RWPE2 (cell line): ENCODE measurements at regions not wholly inside any gene's neighbourhood (a gene's known extent, or its start where the extent isn't known, plus 50 kb on each side); places are given as distances from the start of the nearest gene placed in this dataset.

Experiments used
- ATAC-seq: fragments of 200-7000 bp; cut with Tn5 transposase; 3 replicates; pipeline ENCODE4 v1.9.1; 2021; ENCODE audit warnings: low read depth
- DNase-seq: peaks from one replicate; pipeline ENCODE4 v3.0.0-alpha.2; 2020; ENCODE audit warnings: low spot score
- H3K27ac ChIP-seq: fragments of 450-650 bp; 2 replicates; pipeline ENCODE4 v1.5.1; 2017; ENCODE audit warnings: mild to moderate bottlenecking; ENCODE audit not compliant: poor library complexity, severe bottlenecking
- H3K27me3 ChIP-seq: fragments of 250-450 bp; sonication (Bioruptor Pico); 2 replicates; pipeline ENCODE4 v1.5.1; 2021; ENCODE audit warnings: mild to moderate bottlenecking, moderate library complexity; ENCODE audit not compliant: insufficient read depth, poor library complexity, severe bottlenecking
- H3K36me3 ChIP-seq: fragments of 250-450 bp; sonication (Bioruptor Pico); 2 replicates; pipeline ENCODE4 v1.5.1; 2020; ENCODE audit warnings: low read depth, mild to moderate bottlenecking, moderate library complexity
- H3K4me1 ChIP-seq: fragments of 250-450 bp; sonication (Bioruptor Pico); 2 replicates; pipeline ENCODE4 v1.5.1; 2021; ENCODE audit warnings: mild to moderate bottlenecking, moderate library complexity; ENCODE audit not compliant: insufficient read depth, poor library complexity, severe bottlenecking
- H3K4me3 ChIP-seq: fragments of 250-450 bp; sonication (Bioruptor Pico); 2 replicates; pipeline ENCODE4 v1.5.1; 2021; ENCODE audit warnings: mild to moderate bottlenecking, moderate library complexity; ENCODE audit not compliant: severe bottlenecking
- H3K9me3 ChIP-seq: fragments of 250-450 bp; sonication (Bioruptor Pico); 2 replicates; pipeline ENCODE4 v1.5.1; 2021; ENCODE audit warnings: mild to moderate bottlenecking, moderate library complexity; ENCODE audit not compliant: severe bottlenecking
- TF ChIP-seq, protein P1 (sequence below): fragments of 450-650 bp; IDR thresholded peaks from one replicate; pipeline ENCODE4 v1.5.1; 2017; ENCODE audit warnings: mild to moderate bottlenecking, moderate library complexity; ENCODE audit not compliant: poor library complexity, severe bottlenecking

DNA sequence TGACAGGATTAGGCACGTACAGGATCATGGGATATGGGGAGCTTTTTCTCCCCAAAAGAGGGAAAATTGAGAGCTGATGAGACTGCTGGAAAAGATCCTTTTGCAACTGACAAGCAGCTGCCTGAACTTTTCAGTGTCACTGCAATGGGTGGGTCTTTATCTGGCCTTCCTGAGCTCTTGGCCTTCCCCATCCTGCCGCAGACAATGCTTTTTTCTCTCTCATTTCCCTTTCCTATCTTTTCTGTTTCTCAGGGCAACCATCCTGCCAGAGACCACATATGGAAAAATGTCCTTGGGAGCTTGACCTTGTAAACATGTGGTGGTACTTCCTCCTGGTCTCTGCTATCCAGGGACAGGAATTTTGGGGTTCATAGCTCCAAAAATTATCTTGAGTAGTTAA, 75.8 kb downstream of the CALM1 start:
- H3K9me3 ChIP-seq = peaks cover 3% of the 10 kb centered on the region
- no peaks in the 10 kb centered on the region for H3K4me1 ChIP-seq
- H3K36me3 ChIP-seq = no peaks in the 10 kb centered on the region
- no peak overlapping the region for H3K27ac ChIP-seq
- TF ChIP-seq, protein P1, sequence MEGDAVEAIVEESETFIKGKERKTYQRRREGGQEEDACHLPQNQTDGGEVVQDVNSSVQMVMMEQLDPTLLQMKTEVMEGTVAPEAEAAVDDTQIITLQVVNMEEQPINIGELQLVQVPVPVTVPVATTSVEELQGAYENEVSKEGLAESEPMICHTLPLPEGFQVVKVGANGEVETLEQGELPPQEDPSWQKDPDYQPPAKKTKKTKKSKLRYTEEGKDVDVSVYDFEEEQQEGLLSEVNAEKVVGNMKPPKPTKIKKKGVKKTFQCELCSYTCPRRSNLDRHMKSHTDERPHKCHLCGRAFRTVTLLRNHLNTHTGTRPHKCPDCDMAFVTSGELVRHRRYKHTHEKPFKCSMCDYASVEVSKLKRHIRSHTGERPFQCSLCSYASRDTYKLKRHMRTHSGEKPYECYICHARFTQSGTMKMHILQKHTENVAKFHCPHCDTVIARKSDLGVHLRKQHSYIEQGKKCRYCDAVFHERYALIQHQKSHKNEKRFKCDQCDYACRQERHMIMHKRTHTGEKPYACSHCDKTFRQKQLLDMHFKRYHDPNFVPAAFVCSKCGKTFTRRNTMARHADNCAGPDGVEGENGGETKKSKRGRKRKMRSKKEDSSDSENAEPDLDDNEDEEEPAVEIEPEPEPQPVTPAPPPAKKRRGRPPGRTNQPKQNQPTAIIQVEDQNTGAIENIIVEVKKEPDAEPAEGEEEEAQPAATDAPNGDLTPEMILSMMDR = no peak
- no peak for ATAC-seq
- no peak for DNase-seq
- no peak overlapping the region for H3K4me3 ChIP-seq
- no peaks in the 10 kb centered on the region for H3K27me3 ChIP-seq
